AG10803 (cell line): ENCODE measurements at regions not wholly inside any gene's neighbourhood (a gene's known extent, or its start where the extent isn't known, plus 50 kb on each side); places are given as distances from the start of the nearest gene placed in this dataset.
A peak's percentile ranks its signal among the peaks of the same experiment; 100 is the strongest.

Source experiments
- DNase-seq: peaks from one replicate; pipeline ENCODE4 v3.0.0; 2010; ENCODE audit warnings: low read depth
- H3K4me3 ChIP-seq: 2 replicates; pipeline ENCODE4 v1.5.1; 2011; ENCODE audit warnings: mild to moderate bottlenecking, low read length, control low read depth
- TF ChIP-seq, protein P1 (sequence below): conservative IDR thresholded peaks from 2 replicates; pipeline ENCODE4 v1.5.1; 2011; ENCODE audit warnings: mild to moderate bottlenecking, low read length, control low read depth, inconsistent platforms

DNA sequence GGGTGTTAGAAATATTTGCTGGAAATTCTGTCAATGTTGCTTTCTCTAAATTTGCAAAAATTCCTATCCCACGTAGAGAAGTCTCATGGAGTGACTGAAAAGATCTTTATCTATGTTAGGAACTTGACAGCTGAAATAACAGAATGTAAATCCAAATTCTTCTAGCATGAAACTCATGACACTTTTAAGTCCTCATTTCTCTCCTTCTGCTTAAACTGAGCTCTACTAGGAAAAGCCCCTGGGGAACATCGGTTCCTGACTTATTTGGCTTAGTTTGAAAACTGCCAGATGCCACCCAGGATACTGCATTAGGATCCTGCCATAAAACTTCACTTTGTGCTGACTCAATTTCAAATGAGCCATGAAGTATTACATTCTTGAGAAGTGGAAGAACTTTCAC lies 426.0 kb downstream of the GALC start:
- DNase-seq = peak; percentile 41

DNA sequence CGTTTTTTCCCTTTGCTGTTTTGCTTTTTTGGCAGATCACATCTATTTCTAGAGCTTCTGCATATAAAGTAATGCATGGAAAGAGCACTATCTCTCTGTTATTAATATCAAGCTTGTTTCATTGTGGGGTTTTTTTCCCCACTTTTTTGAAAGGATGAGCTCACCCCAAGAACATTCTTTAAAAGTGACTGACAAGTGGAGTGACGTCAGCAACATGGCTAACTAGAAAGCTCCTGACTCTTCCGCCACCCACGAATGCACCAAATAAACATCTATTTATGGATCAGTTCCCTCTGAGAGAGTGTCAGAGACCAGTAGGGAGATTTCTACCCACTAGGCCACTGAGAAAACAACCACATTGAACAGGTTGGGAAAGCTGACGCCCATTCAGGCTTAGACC lies 445.4 kb downstream of the GALC start:
- DNase-seq = no peak
- TF ChIP-seq, protein P1, sequence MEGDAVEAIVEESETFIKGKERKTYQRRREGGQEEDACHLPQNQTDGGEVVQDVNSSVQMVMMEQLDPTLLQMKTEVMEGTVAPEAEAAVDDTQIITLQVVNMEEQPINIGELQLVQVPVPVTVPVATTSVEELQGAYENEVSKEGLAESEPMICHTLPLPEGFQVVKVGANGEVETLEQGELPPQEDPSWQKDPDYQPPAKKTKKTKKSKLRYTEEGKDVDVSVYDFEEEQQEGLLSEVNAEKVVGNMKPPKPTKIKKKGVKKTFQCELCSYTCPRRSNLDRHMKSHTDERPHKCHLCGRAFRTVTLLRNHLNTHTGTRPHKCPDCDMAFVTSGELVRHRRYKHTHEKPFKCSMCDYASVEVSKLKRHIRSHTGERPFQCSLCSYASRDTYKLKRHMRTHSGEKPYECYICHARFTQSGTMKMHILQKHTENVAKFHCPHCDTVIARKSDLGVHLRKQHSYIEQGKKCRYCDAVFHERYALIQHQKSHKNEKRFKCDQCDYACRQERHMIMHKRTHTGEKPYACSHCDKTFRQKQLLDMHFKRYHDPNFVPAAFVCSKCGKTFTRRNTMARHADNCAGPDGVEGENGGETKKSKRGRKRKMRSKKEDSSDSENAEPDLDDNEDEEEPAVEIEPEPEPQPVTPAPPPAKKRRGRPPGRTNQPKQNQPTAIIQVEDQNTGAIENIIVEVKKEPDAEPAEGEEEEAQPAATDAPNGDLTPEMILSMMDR = no peak
- no peak overlapping the region for H3K4me3 ChIP-seq

More for the DNA sequence above, 426.0 kb downstream of the GALC start:
- no peak overlapping the region for H3K4me3 ChIP-seq
- TF ChIP-seq, protein P1 = no peak

DNA sequence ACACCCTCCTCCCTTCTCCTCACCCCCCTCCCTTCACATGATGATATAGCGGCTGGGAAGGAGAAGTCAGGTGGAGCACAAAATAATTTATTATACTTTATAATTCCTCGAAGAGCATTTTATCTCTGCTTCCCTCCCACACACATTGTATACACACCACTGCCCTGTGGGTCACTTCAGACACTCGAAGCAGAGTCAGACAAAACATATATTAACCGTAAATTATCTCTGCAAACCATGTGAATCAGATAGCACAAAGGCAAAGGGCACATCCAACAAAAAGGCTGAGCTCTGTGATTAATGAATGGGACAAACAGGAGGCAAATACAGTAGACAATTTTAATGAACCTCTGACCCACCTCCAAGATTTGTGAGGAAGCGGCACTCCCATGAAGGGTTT lies 450.7 kb downstream of the GALC start:
- DNase-seq = no peak
- TF ChIP-seq, protein P1 = no peak
- H3K4me3 ChIP-seq = no peak overlapping the region

DNA sequence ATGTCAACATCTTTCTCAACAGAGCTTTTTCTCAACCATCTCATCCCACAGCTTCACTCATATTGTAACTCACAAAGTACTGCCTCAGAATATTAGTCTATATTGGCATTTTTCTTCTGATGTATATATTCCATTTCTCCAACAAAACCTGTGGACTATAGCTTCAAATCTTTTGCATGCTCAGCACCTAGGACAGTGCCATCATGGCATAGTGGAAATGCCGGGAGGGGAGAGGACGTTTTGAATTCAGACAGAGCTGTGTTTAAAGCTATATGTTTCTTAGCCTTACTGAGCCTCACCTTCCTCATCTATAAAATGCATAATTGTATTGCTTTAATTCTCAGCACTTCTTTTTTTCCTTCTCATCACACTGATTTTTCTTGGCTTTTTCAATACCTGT lies 452.6 kb downstream of the GALC start:
- DNase-seq = no peak
- TF ChIP-seq, protein P1 = no peak
- no peak overlapping the region for H3K4me3 ChIP-seq

DNA sequence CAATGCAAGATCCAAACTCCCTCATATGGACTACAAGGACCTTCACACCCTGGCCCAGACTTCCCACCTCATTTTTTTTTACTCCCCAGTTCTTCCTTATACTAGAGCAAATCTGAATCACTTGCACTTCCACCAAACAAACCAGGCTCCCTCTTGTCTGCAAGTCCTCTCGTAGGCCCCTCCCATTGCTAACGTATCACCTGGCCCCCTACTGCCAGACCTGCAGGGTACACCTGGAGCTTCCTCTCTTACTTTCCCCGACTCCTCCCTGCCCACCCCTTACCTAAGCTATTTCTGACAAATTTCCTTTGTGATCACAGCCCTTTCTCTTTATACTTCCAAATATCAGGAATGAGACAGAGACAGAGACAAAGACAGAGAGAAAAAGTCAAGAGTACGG lies 463.9 kb downstream of the GALC start:
- TF ChIP-seq, protein P1 = no peak
- no peak for DNase-seq

DNA sequence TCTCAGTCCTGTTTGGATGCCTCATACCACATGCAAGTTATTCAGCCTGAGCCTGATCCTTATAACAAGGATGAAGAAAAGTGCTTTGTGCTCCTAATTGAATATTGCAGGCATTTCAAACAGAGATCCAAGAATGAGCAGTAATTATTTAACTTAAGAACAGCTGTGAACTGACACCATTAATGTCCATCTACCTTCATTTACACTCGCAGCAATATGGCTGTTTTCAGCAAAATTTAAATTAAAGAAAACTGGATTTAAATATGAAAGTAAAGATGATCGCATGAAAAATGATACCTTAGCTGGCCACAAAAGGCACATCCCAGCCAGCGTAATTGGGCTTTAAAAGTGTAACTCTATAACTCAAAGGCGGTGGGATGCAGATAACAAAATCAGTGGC lies 466.3 kb downstream of the GALC start:
- DNase-seq = no peak
- no peak overlapping the region for H3K4me3 ChIP-seq
- TF ChIP-seq, protein P1 = no peak

More for the DNA sequence above, 463.9 kb downstream of the GALC start:
- no peak overlapping the region for H3K4me3 ChIP-seq

DNA sequence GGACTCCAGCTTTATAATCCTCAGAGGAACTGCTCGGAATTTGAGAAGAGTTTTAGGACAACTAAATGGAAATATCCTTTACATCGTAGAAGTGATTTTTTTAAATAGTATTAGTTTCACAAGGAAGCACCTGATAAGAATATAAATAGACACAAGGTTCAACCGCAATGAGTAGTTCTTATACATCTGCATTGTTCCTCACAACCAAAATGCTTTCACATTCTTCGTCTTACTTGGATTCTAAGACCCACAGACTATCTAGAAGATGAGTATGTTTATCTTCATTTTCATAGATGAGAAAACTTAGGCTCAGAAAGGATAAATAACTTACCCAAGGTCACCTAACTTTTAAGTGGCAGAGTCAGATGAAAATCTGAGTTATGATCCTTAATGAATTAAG lies 469.0 kb downstream of the GALC start:
- TF ChIP-seq, protein P1 = no peak
- DNase-seq = no peak
- H3K4me3 ChIP-seq = no peak overlapping the region
